CD14-positive monocyte (primary cell): ENCODE measurements at regions not wholly inside any gene's neighbourhood (a gene's known extent, or its start where the extent isn't known, plus 50 kb on each side); places are given as distances from the start of the nearest gene placed in this dataset. TPM values are rescaled to one million over a fixed set of nuclear protein-coding genes. Genes with fewer than 3 reads are reported as not detected.

Source experiments
- small RNA-seq: library from RNA; depleted of rRNA; stranded (forward); fragments of <200 nt; gene quantifications from one replicate; pipeline ENCODE3, GENCODE V24; 2012; ENCODE audit warnings: low read depth; ENCODE audit not compliant: insufficient read length

Small RNAs in the stretch of these regions (small RNA-seq; reads per million reads assigned to genes)
- gene RF00004 = not detected
